ENCODE measurements at regions not wholly inside any gene's neighbourhood (a gene's known extent, or its start where the extent isn't known, plus 50 kb on each side); places are given as distances from the start of the nearest gene placed in this dataset.
"Not testable (repeated sequence)": the region's sequence is repeated elsewhere in the genome, so short reads cannot be mapped to it uniquely, and the experiment has no call there.

- H3K9me2 ChIP-seq (ENCODE audit: low read depth, low read length) = no peaks in the 10 kb centered on the region
- no peak overlapping the region for H3K4me3 ChIP-seq (ENCODE audit: low read depth, low read length, poor library complexity, severe bottlenecking)
- H3K27me3 ChIP-seq (ENCODE audit: insufficient read depth, low read length) = no peaks in the 10 kb centered on the region; the same call in 1 of the 2 replicates
- H3K36me3 ChIP-seq (ENCODE audit: insufficient read depth, low read length) = no peaks in the 10 kb centered on the region
- no peaks in the 10 kb centered on the region for H3K79me2 ChIP-seq (ENCODE audit: insufficient read depth, low read length)
- no peaks in the 10 kb centered on the region for H3F3A ChIP-seq (ENCODE audit: insufficient read depth, low read length)
- no peaks in the 10 kb centered on the region for H3K4me1 ChIP-seq (ENCODE audit: insufficient read depth, low read length, severe bottlenecking)
- TF ChIP-seq EZH2 (IDR thresholded peaks at IDR 0.05; ENCODE audit: borderline replicate concordance, low read length) = no peak
- no peak for TF ChIP-seq CTCF (IDR thresholded peaks at IDR 0.05; ENCODE audit: low read length)
- no peak overlapping the region for H3K9ac ChIP-seq (ENCODE audit: low read length)
- H3K9me3 ChIP-seq (ENCODE audit: low read length) = 0 out of 2 replicates have a peak, but pooled peaks cover 4% of the 10 kb centered on the region
- H3K27ac ChIP-seq (ENCODE audit: low read depth, low read length, poor library complexity, severe bottlenecking) = no peak overlapping the region
- no peaks in the 10 kb centered on the region for H4K20me1 ChIP-seq (ENCODE audit: insufficient read depth, low read length)
- no peak overlapping the region for H3K4me2 ChIP-seq (ENCODE audit: low read length)
- no peak overlapping the region for H2AFZ ChIP-seq (ENCODE audit: low read length)
Measured at GRCh38 chr6:5838656-5839396, 167.9 kb downstream of the NRN1 start.

GRCh38 chr6:5837323-5837722 lies 169.4 kb downstream of the NRN1 start:
- Histone ChIP-seq H3K9me3 (ENCODE audit: low read length) (0 out of 2 replicates have a peak, but pooled peaks cover 3% of the 10 kb centered on the region), H3K4me3 (ENCODE audit: low read depth, low read length, poor library complexity, severe bottlenecking) (no peak overlapping the region), H3K36me3 (ENCODE audit: insufficient read depth, low read length) (no peaks in the 10 kb centered on the region), H3K79me2 (ENCODE audit: insufficient read depth, low read length) (no peaks in the 10 kb centered on the region), H3K4me2 (ENCODE audit: low read length) (no peak overlapping the region), H3K27me3 (ENCODE audit: insufficient read depth, low read length) (no peaks in the 10 kb centered on the region; the same call in 1 of the 2 replicates), H3K4me1 (ENCODE audit: insufficient read depth, low read length, severe bottlenecking) (peaks cover 8% of the 10 kb centered on the region), H4K20me1 (ENCODE audit: insufficient read depth, low read length) (no peaks in the 10 kb centered on the region), H3K27ac (ENCODE audit: low read depth, low read length, poor library complexity, severe bottlenecking) (no peak overlapping the region), H2AFZ (ENCODE audit: low read length) (no peak overlapping the region), H3K9ac (ENCODE audit: low read length) (no peak overlapping the region), H3K9me2 (ENCODE audit: low read depth, low read length) (no peaks in the 10 kb centered on the region), H3F3A (ENCODE audit: insufficient read depth, low read length) (no peaks in the 10 kb centered on the region)
- TF ChIP-seq CTCF (IDR thresholded peaks at IDR 0.05; ENCODE audit: low read length) = no peak
- no peak for TF ChIP-seq EZH2 (IDR thresholded peaks at IDR 0.05; ENCODE audit: borderline replicate concordance, low read length)

GRCh38 chr6:5836597-5836996 lies 170.1 kb downstream of the NRN1 start:
- not testable (repeated sequence) for H3K27me3 ChIP-seq (ENCODE audit: insufficient read depth, low read length); H3F3A ChIP-seq (ENCODE audit: insufficient read depth, low read length); H3K9me3 ChIP-seq (ENCODE audit: low read length); H3K79me2 ChIP-seq (ENCODE audit: insufficient read depth, low read length); H3K36me3 ChIP-seq (ENCODE audit: insufficient read depth, low read length); H3K9me2 ChIP-seq (ENCODE audit: low read depth, low read length); H3K4me3 ChIP-seq (ENCODE audit: low read depth, low read length, poor library complexity, severe bottlenecking); H3K9ac ChIP-seq (ENCODE audit: low read length); H2AFZ ChIP-seq (ENCODE audit: low read length); H3K4me2 ChIP-seq (ENCODE audit: low read length); H3K27ac ChIP-seq (ENCODE audit: low read depth, low read length, poor library complexity, severe bottlenecking); H4K20me1 ChIP-seq (ENCODE audit: insufficient read depth, low read length)
- peaks cover 15% of the 10 kb centered on the region for H3K4me1 ChIP-seq (ENCODE audit: insufficient read depth, low read length, severe bottlenecking)

GRCh38 chr6:5833120-5833519 lies 173.6 kb downstream of the NRN1 start:
- Histone ChIP-seq H3F3A (ENCODE audit: insufficient read depth, low read length) (no peaks in the 10 kb centered on the region), H3K27ac (ENCODE audit: low read depth, low read length, poor library complexity, severe bottlenecking) (peak overlapping the region; percentile 43), H3K4me1 (ENCODE audit: insufficient read depth, low read length, severe bottlenecking) (peaks cover 21% of the 10 kb centered on the region), H3K4me2 (ENCODE audit: low read length) (no peak overlapping the region; the same call in 1 of the 2 replicates), H2AFZ (ENCODE audit: low read length) (0 out of 2 replicates have a peak overlapping the region, but pooled peaks have one; percentile 67), H3K4me3 (ENCODE audit: low read depth, low read length, poor library complexity, severe bottlenecking) (no peak overlapping the region), H3K9ac (ENCODE audit: low read length) (no peak overlapping the region), H3K9me2 (ENCODE audit: low read depth, low read length) (no peaks in the 10 kb centered on the region), H3K9me3 (ENCODE audit: low read length) (no peaks in the 10 kb centered on the region), H4K20me1 (ENCODE audit: insufficient read depth, low read length) (no peaks in the 10 kb centered on the region), H3K36me3 (ENCODE audit: insufficient read depth, low read length) (no peaks in the 10 kb centered on the region), H3K79me2 (ENCODE audit: insufficient read depth, low read length) (no peaks in the 10 kb centered on the region), H3K27me3 (ENCODE audit: insufficient read depth, low read length) (no peaks in the 10 kb centered on the region)
- TF ChIP-seq CTCF (IDR thresholded peaks at IDR 0.05; ENCODE audit: low read length) = no peak

Measured in OCI-LY1 (cell line).